ENCODE measurements at regions not wholly inside any gene's neighbourhood (a gene's known extent, or its start where the extent isn't known, plus 50 kb on each side); places are given as distances from the start of the nearest gene placed in this dataset.

- no peak for DNase-seq
These were observed 84.5 kb upstream of the RTL1 start for GRCh38 chr14:100988011-100988410.

GRCh38 chr14:100988411-100988900 lies 84.9 kb upstream of the RTL1 start:
- ATAC-seq (replicated peaks) (no peak), DNase-seq (no peak)
- no peaks in the 10 kb centered on the region for H3K4me1 Mint-ChIP-seq (ENCODE audit: low read depth in 2 of 2)
- no peaks in the 10 kb centered on the region for H3K9me3 Mint-ChIP-seq
- H3K36me3 Mint-ChIP-seq (ENCODE audit: insufficient read depth) = no peaks in the 10 kb centered on the region
- H3K27me3 Mint-ChIP-seq = peaks cover 24 to 38% of the 10 kb centered on the region in 2 donors
- no peak overlapping the region for H3K4me3 Mint-ChIP-seq
- no peak overlapping the region for H3K27ac Mint-ChIP-seq

More at GRCh38 chr14:100988011-100988410, 84.5 kb upstream of the RTL1 start:
- Mint-ChIP-seq H3K27me3 (peaks cover 24 to 41% of the 10 kb centered on the region in 2 donors), H3K27ac (no peak overlapping the region), H3K4me1 (ENCODE audit: low read depth in 2 of 2) (no peaks in the 10 kb centered on the region), H3K4me3 (no peak overlapping the region), H3K9me3 (no peaks in the 10 kb centered on the region), H3K36me3 (ENCODE audit: insufficient read depth) (no peaks in the 10 kb centered on the region)
- ATAC-seq (replicated peaks) = no peak

DNA sequence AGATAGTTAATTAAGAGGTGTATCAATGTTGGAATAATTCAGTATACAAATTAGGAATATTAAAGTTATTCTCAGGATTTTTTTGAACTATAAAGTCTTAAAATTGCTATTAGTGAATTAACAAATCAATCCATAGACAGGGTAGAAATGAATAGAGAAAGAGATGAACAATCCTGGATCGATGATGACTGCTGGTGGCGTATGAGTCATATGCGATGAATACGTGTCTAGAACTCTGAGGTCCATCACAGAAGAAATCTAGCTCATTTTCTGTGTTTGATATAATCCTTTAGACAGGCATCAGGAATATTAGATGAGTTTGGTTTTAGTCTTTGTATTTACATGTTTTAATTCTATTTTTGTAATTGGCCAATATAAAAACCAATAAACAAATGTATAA lies 85.4 kb upstream of the RTL1 start:
- Mint-ChIP-seq H3K36me3 (ENCODE audit: insufficient read depth) (no peaks in the 10 kb centered on the region), H3K4me1 (ENCODE audit: low read depth in 2 of 2) (no peaks in the 10 kb centered on the region), H3K4me3 (no peak overlapping the region), H3K9me3 (no peaks in the 10 kb centered on the region), H3K27me3 (peaks cover 24 to 35% of the 10 kb centered on the region in 2 donors), H3K27ac (no peak overlapping the region)
- no peak for DNase-seq
- ATAC-seq (replicated peaks) = no peak

- no peaks in the 10 kb centered on the region for H3K9me3 Mint-ChIP-seq
- H3K27ac Mint-ChIP-seq = no peak overlapping the region
- no peaks in the 10 kb centered on the region for H3K4me1 Mint-ChIP-seq (ENCODE audit: low read depth in 2 of 2)
- peaks cover 26 to 35% of the 10 kb centered on the region in 2 donors for H3K27me3 Mint-ChIP-seq
- H3K36me3 Mint-ChIP-seq (ENCODE audit: insufficient read depth) = no peaks in the 10 kb centered on the region
- H3K4me3 Mint-ChIP-seq = no peak overlapping the region
- DNase-seq (no peak), ATAC-seq (replicated peaks) (no peak)
These were observed 86.4 kb upstream of the RTL1 start for GRCh38 chr14:100989924-100990323.

- Mint-ChIP-seq H3K27ac (no peak overlapping the region), H3K4me3 (no peak overlapping the region), H3K36me3 (ENCODE audit: insufficient read depth) (no peaks in the 10 kb centered on the region), H3K9me3 (no peaks in the 10 kb centered on the region), H3K4me1 (ENCODE audit: low read depth in 2 of 2) (no peaks in the 10 kb centered on the region), H3K27me3 (peaks cover 33 to 34% of the 10 kb centered on the region in 2 donors)
- ATAC-seq (replicated peaks) (no peak), DNase-seq (no peak)
These were observed 90.6 kb upstream of the RTL1 start for GRCh38 chr14:100994082-100994481.

DNA sequence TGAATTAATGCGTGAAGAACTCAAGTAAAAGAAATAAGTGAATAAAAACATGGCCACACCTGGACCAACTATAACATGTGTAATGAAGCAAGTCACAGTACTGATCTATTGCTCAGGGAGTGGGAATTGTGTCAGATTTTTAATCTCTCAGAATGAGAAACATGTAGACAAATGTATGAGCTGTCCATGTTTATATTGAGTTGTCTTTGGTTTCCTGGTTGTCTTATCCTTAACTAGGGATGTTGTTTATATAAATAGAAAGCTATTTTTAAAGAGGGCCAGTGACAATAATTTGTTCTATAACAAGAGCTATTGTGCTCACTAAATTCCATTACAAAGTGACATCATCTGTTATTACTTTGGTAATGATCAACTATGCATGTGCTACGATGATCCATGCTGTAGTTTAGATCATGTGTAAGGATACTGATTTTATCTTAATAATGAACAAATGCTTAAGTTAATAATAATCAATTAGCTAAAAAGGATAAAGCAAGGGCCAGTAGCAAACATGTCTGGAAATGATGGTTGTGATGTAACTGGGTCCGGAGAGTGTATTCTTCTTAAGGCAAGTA lies 91.3 kb upstream of the RTL1 start:
- Mint-ChIP-seq H3K9me3 (no peaks in the 10 kb centered on the region), H3K36me3 (ENCODE audit: insufficient read depth) (no peaks in the 10 kb centered on the region), H3K4me1 (ENCODE audit: low read depth in 2 of 2) (no peaks in the 10 kb centered on the region), H3K4me3 (no peak overlapping the region), H3K27me3 (peaks cover 33 to 34% of the 10 kb centered on the region in 2 donors), H3K27ac (no peak overlapping the region)
- DNase-seq (no peak), ATAC-seq (replicated peaks) (no peak)

DNA sequence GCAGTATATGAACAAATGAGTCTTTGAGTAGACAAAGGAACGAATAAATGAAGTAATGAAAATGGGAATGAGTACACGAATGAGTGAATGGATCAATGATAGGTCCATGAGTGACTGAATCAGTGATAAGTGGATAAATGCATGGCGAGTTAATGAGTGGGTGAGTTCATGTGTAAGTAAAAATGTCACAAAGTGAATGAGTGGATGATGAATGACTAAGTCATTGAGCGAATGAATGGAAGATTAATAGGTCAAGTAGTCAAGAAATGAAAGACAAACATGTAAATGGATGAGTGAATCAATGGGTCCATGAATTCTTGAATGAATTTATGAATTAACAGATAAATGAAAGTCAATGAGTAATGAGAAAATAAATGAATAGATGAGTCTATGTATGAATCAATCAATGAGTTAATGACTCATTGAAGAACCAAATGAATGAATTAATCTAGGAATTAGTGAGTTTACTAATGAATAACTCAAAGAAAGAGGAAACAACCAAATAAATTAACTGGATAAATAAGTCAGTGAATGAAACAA lies 97.3 kb upstream of the RTL1 start:
- Mint-ChIP-seq H3K9me3 (no peaks in the 10 kb centered on the region), H3K36me3 (ENCODE audit: insufficient read depth) (no peaks in the 10 kb centered on the region), H3K4me1 (ENCODE audit: low read depth in 2 of 2) (no peaks in the 10 kb centered on the region), H3K27me3 (peaks cover 43 to 61% of the 10 kb centered on the region in 2 donors), H3K4me3 (no peak overlapping the region), H3K27ac (no peak overlapping the region)
- ATAC-seq (replicated peaks) (no peak), DNase-seq (no peak)

DNA sequence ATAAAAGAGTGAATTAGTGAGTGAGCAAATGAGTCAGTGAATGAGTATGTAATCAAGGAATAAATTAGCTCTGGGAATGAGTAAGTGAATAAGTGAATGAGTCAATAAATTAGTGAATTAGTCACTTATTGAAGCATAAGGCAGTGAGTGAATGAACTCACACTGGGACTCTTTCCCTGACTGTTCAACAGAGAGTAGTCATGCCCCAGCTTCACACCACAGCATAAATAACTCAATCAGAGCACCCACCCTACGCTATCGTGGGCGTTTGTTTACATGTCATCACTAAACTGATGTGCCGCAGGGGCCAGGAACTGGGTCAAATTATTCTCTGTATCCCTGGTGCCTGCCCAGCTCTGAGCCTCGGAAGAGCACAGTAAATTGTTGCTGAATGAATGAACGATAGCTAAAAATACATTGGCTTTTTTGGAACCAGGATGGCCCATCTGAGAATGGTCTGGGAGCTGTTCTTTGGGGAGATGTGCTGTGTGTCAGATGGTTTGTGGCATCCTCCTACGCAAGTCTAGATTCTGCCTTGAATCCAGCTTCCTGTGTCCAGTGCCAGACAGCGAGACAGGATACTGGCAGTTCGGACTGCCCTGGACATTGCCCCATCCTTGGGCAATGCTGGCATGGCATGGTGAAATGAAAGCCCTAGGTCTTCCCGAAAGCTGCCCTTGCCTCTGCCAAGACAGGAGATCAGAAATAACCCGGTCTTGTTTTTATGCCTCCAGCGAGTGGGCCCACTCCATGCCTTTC lies 98.0 kb upstream of the RTL1 start:
- Mint-ChIP-seq H3K4me3 (no peak overlapping the region), H3K27me3 (peaks cover 41 to 61% of the 10 kb centered on the region in 2 donors), H3K4me1 (ENCODE audit: low read depth in 2 of 2) (peaks cover 0 to 2% of the 10 kb centered on the region in 2 donors), H3K9me3 (no peaks in the 10 kb centered on the region), H3K27ac (no peak overlapping the region), H3K36me3 (ENCODE audit: insufficient read depth) (no peaks in the 10 kb centered on the region)
- no peak for DNase-seq
- ATAC-seq (replicated peaks) = no peak

DNA sequence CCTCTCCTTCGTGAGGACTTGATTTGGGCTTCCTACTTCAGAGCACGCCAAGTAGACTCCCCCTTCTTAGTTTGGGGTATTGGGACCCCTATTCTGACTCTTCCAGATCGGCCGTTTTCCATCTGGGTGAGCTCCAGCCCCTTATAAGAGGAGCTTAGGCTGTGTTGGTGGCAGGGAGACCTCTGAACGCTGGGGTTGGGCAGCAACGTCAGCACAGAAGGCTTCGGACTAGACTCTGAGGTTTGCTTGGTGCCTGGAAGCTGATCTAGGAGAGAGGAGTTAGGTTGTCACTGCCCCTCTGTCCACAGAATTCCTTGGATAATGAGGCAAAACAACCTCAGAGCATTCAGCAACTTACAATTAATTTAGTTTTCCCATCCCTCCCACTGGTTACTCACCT lies 99.2 kb upstream of the RTL1 start:
- ATAC-seq (replicated peaks) = no peak
- no peaks in the 10 kb centered on the region for H3K9me3 Mint-ChIP-seq
- H3K4me3 Mint-ChIP-seq = no peak overlapping the region
- H3K4me1 Mint-ChIP-seq (ENCODE audit: low read depth in 2 of 2) = peaks cover 0 to 2% of the 10 kb centered on the region in 2 donors
- H3K27me3 Mint-ChIP-seq = peaks cover 47 to 71% of the 10 kb centered on the region in 2 donors
- no peaks in the 10 kb centered on the region for H3K36me3 Mint-ChIP-seq (ENCODE audit: insufficient read depth)
- DNase-seq = no peak
- H3K27ac Mint-ChIP-seq = no peak overlapping the region

- Mint-ChIP-seq H3K36me3 (ENCODE audit: insufficient read depth) (no peaks in the 10 kb centered on the region), H3K27me3 (peaks cover 47 to 84% of the 10 kb centered on the region in 2 donors), H3K4me3 (no peak overlapping the region), H3K9me3 (no peaks in the 10 kb centered on the region), H3K27ac (no peak overlapping the region), H3K4me1 (ENCODE audit: low read depth in 2 of 2) (peaks cover 0 to 2% of the 10 kb centered on the region in 2 donors)
- ATAC-seq (replicated peaks) (no peak), DNase-seq (no peak)
These were observed 100.7 kb upstream of the RTL1 start for GRCh38 chr14:101004176-101004575.

DNA sequence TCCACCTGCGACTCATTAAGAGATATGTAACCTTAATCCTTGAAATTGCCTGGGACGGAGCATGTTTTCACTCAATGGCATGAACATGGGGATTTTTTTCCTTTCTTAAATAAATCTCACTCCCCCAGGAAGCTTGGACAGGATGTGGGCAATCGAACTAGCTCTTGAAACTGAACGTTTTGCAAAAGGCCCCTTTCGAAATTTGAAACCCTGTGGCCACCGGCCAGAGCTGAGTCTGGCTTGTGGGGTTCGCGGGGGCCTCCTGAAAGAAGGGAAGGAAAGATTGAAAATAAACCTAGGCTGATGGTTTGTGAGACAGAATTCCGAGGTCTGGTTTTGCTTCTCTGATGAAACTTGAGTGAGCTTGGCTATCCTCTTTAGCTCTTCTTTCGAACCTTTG lies 101.4 kb upstream of the RTL1 start:
- no peak overlapping the region for H3K4me3 Mint-ChIP-seq
- H3K27ac Mint-ChIP-seq = no peak overlapping the region
- ATAC-seq (replicated peaks) = no peak
- H3K36me3 Mint-ChIP-seq (ENCODE audit: insufficient read depth) = no peaks in the 10 kb centered on the region
- no peaks in the 10 kb centered on the region for H3K9me3 Mint-ChIP-seq
- peaks cover 55 to 92% of the 10 kb centered on the region in 2 donors for H3K27me3 Mint-ChIP-seq
- no peak for DNase-seq
- H3K4me1 Mint-ChIP-seq (ENCODE audit: low read depth in 2 of 2) = peaks cover 0 to 2% of the 10 kb centered on the region in 2 donors

DNA sequence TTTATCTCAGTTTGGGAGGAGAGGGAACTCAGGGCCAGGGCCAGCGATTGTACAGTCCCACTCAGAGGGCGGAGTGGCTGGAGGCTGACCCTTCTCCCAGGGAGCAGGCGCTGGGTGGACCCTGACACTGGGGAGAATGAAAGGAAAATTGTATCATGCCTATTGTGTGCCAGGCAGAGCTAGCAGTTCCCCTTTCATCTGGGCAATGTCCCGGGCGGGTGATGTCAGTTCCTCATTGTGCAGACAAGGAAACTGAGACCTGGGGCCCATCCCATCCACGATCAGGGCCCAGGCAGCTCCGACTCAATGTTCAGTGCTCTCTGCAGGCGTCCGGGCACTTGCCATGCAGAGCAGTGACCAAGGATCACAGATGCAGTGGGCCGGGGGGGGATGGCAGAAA lies 101.9 kb upstream of the RTL1 start:
- Mint-ChIP-seq H3K4me3 (no peak overlapping the region), H3K27ac (no peak overlapping the region), H3K36me3 (ENCODE audit: insufficient read depth) (no peaks in the 10 kb centered on the region), H3K9me3 (no peaks in the 10 kb centered on the region), H3K27me3 (peaks cover 56 to 93% of the 10 kb centered on the region in 2 donors), H3K4me1 (ENCODE audit: low read depth in 2 of 2) (peaks cover 0 to 2% of the 10 kb centered on the region in 2 donors)
- DNase-seq (no peak), ATAC-seq (replicated peaks) (no peak)

DNA sequence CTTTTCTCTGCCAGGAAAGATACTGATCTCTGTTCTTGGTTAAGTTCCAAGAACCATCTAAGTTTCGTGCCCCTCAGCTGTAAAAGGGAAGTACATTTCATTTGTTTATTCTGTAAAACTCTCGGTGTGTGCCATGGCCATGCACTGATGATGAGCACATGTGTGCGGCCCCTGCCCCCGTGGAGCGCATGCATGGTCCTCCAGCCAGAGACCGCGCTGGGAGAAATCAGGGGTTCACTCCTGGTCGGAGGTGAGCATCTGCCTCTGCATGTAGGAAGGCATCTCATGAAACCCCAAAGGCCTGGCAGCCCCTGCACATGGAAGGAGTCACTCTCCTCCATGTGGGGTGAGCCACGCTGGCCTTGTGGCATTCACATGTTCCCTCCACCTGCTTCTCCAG lies 102.5 kb upstream of the RTL1 start:
- no peak for ATAC-seq (replicated peaks)
- DNase-seq = no peak

More for the DNA sequence above, 102.5 kb upstream of the RTL1 start:
- H3K27ac Mint-ChIP-seq = no peak overlapping the region
- H3K4me3 Mint-ChIP-seq = no peak overlapping the region
- no peaks in the 10 kb centered on the region for H3K9me3 Mint-ChIP-seq
- peaks cover 51 to 87% of the 10 kb centered on the region in 2 donors for H3K27me3 Mint-ChIP-seq
- H3K36me3 Mint-ChIP-seq (ENCODE audit: insufficient read depth) = no peaks in the 10 kb centered on the region
- peaks cover 0 to 2% of the 10 kb centered on the region in 2 donors for H3K4me1 Mint-ChIP-seq (ENCODE audit: low read depth in 2 of 2)
